Left cardiac atrium (tissue), 4 donors: ENCODE measurements at regions not wholly inside any gene's neighbourhood (a gene's known extent, or its start where the extent isn't known, plus 50 kb on each side); places are given as distances from the start of the nearest gene placed in this dataset.
"Not testable (repeated sequence)": the region's sequence is repeated elsewhere in the genome, so short reads cannot be mapped to it uniquely, and the experiment has no call there.

Source experiments
- ATAC-seq, 2 donors: fragments of 200-7000 bp; cut with Tn5 transposase; one replicate each; pipeline ENCODE4 v1.9.1; 2020; ENCODE audit warnings: mild to moderate bottlenecking in 2 of 2, moderate library complexity in 2 of 2
- DNase-seq: peaks from one replicate; pipeline ENCODE4 v3.0.0-alpha.2; 2020
- intact Hi-C, 2 donors: fragments of 100-400 bp; cut with DNase I; formaldehyde crosslinking; loops; one replicate each; pipeline versions ENCODE4 v1.14.1 to v1.15.1; 2022 to 2023
- donor health status: DM: no; HTN: yes; CAD: no.
- donor health status: DM: no; HTN: yes; CAD: no; lungs with severe emphysema.
- donor health status: DM: yes; HTN: yes; CAD: no.
- donor health status: Dilated cardiomyopathy.

GRCh38 chr22:26082866-26083265 is 86.4 kb upstream of the SEZ6L start:
- ATAC-seq (no peak), DNase-seq (no peak)
- intact Hi-C loops = loop anchor here (10.0 kb wide), 2 partner anchors 242 to 252 kb away; no protein-coding TSS in a partner anchor

GRCh38 chr22:26086359-26086758 is 82.9 kb upstream of the SEZ6L start:
- ATAC-seq = no peak
- no peak for DNase-seq
- intact Hi-C loops = loop anchor here (10.0 kb wide), 2 partner anchors 238 to 248 kb away; no protein-coding TSS in a partner anchor

GRCh38 chr22:26087816-26088215 is 81.4 kb upstream of the SEZ6L start:
- intact Hi-C loops = loop anchor here (10.0 kb wide), 2 partner anchors 237 to 247 kb away; no protein-coding TSS in a partner anchor
- DNase-seq = no peak
- ATAC-seq = no peak

DNA sequence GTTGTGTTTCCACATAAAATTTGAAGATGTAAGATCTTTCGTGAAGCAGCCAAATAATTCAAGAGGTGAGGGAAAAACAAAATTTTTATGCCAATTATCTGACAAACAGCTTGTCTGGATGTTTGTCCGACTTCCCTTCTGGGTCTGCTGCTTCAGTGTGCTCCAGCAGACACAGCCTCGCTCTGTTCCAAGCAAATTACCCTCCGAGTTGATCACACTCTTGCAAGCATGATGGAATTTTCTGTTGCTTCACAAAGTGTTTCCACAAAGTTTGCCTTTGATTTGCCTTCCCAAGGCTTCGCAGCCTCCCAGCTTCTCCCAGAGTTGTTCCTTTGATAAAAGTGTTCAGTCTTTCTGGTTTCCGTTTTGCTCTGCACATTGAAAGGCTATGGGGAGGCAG is 78.4 kb upstream of the SEZ6L start:
- ATAC-seq (no peak), DNase-seq (no peak)
- intact Hi-C loops = no loop called here

- ATAC-seq, DNase-seq, intact Hi-C loops: not testable (repeated sequence)
Observed at GRCh38 chr22:26094497-26094896, 74.8 kb upstream of the SEZ6L start.

GRCh38 chr22:26095256-26095956 is 73.9 kb upstream of the SEZ6L start:
- no peak for DNase-seq
- ATAC-seq = no peak
- intact Hi-C loops = no loop called here

DNA sequence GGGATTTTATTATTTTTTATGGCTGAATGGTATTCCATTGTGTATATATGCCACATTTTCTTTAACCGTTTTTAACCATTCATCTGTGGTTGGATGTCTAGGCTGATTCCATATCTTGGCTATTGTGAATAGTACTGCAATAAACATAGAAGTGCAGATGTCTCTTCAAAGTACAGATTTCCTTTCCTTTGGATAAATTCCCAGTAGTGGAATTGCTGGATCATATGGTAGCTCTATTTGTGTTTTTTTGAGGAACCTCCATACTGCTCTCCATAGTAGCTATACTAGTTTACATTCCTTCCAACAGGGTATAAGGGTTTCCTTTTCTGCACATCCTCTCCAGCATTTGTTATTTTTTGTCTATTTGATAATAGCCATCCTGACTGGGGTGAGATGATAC is 71.9 kb upstream of the SEZ6L start:
- ATAC-seq (no peak), DNase-seq (no peak)
- intact Hi-C loops = no loop called here

DNA sequence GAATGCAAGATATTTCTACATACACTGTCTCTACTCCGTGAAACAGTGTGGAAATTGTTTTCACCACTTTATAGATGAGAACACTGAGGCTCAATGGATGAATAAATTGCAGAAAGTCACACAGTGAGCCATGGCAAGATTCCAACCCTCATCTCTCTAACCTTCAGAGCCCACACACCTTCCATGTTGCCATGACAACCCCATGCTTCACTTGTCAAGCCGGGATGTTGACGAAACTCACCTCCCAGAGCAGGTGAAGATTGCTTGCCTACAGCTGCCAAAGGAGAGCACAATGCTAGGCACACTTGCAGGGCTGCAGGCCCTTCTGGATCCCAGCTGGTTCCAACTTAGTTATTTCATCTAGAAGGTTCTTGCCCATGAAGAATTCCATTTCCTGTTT is 71.4 kb upstream of the SEZ6L start:
- no peak for DNase-seq
- intact Hi-C loops = no loop called here
- ATAC-seq = no peak

- DNase-seq (no peak), ATAC-seq (no peak)
- intact Hi-C loops = no loop called here
Observed at GRCh38 chr22:26103023-26103422, 66.2 kb upstream of the SEZ6L start.

DNA sequence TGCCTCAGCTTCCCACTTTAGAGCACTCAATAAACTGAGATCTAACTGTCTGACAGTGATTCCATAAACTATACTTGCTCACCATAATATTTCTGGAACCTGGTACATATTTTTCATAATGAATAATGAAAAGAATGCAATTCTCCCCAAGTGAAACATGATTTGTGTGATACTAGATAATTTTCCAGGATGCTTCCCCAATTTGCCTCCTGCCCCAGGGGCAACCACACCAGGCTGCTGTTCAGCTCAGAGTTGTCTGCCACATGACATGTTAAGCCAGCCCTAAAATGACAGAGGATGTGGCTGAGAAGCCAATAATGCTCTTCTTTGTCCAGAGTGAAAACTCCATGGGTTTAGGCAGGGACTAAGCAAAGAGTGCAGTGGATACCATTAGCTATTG is 62.9 kb upstream of the SEZ6L start:
- intact Hi-C loops = no loop called here
- ATAC-seq (no peak), DNase-seq (no peak)

- ATAC-seq (no peak), DNase-seq (no peak)
- intact Hi-C loops = no loop called here
Observed at GRCh38 chr22:26109686-26110315, 59.5 kb upstream of the SEZ6L start.

- intact Hi-C loops = no loop called here
- DNase-seq (no peak), ATAC-seq (no peak)
Observed at GRCh38 chr22:26114826-26115225, 54.4 kb upstream of the SEZ6L start.

GRCh38 chr22:26115266-26115665 is 54.0 kb upstream of the SEZ6L start:
- ATAC-seq (no peak), DNase-seq (no peak)
- intact Hi-C loops = no loop called here
